D721Med (cell line): ENCODE measurements at regions not wholly inside any gene's neighbourhood (a gene's known extent, or its start where the extent isn't known, plus 50 kb on each side); places are given as distances from the start of the nearest gene placed in this dataset.
A peak's percentile ranks its signal among the peaks of the same experiment; 100 is the strongest.

Source experiments
- DNase-seq: peaks from one replicate; pipeline ENCODE4 v3.0.0; 2011; ENCODE audit warnings: low spot score; ENCODE audit not compliant: insufficient read length
- FAIRE-seq: peaks from 2 replicates; lab custom pipeline; 2011; peaks lifted over from hg19 to GRCh38; lab: Jason Lieb, UNC
- TF ChIP-seq, protein P1 (sequence below): IDR thresholded peaks from 2 replicates; pipeline ENCODE4 v1.5.1; 2012; ENCODE audit warnings: mild to moderate bottlenecking, control low read depth; ENCODE audit not compliant: insufficient read depth; ENCODE audit errors: missing control alignments

DNA sequence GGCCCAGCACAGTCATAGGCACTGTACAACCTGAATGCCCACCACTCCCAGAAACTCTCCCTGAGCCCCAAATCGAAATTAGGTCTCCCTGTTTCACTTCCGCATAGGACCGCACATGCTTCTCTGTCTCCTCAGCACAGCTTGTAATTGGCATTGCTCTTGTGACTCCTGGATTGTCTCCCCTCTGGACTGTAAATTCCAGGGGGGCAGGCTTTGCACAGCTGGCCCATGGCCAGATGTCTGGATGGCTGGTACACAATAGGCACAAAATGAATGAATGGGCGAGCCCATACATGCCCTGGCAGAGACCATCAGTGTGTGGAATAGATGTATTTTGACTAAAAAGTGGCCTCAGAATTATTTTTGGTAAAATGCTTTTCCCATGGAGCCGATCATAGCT lies 63.3 kb upstream of the PHF21B start:
- TF ChIP-seq, protein P1, sequence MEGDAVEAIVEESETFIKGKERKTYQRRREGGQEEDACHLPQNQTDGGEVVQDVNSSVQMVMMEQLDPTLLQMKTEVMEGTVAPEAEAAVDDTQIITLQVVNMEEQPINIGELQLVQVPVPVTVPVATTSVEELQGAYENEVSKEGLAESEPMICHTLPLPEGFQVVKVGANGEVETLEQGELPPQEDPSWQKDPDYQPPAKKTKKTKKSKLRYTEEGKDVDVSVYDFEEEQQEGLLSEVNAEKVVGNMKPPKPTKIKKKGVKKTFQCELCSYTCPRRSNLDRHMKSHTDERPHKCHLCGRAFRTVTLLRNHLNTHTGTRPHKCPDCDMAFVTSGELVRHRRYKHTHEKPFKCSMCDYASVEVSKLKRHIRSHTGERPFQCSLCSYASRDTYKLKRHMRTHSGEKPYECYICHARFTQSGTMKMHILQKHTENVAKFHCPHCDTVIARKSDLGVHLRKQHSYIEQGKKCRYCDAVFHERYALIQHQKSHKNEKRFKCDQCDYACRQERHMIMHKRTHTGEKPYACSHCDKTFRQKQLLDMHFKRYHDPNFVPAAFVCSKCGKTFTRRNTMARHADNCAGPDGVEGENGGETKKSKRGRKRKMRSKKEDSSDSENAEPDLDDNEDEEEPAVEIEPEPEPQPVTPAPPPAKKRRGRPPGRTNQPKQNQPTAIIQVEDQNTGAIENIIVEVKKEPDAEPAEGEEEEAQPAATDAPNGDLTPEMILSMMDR, result no peak
- FAIRE-seq (no peak), DNase-seq (no peak)

DNA sequence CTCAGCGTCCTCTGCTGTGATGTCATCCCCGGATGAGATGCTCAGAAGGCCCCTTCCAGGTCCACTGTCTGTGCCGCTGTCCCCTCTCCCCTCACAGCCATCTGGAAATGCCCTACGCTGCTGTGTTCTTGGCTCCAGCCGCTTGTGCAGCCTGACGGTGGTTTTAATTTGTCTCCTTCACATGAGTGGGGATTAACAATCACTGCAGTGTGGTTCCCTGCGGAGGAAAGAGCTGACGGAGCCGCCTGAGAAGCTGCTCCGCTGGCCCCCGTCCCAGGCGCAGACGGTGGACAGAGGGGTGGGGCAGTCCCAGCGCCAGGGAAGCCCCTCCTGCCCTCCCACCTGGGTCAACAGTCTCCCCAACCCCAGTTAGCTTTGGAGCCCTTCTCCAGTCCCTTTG lies 67.5 kb upstream of the PHF21B start:
- TF ChIP-seq, protein P1, result no peak
- no peak for DNase-seq

DNA sequence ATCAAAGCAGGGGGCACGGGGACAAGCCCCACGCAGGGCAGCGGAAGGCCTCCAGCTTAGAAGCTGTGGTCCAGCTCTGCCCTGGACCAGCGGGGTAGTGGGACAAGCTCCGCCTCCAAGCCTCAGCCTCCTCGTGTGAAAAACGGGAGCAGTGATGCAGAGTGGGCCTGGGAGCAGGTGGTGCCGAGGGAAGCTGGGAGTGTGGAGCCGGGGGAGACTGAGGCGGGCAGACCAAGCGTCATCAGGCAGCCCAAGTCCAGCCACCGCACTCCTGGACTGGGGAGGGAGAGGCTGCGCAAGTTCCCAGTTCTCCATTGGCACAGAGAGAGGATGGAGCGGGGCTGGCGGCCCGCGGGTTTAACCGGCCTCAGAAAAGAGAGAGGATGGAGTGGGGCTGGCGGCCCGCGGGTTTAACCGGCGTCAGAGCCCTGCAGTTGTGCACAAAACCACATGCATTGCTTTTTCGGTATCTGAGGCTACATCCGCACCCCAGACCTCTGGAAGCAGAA lies 68.1 kb upstream of the PHF21B start:
- FAIRE-seq (no peak), DNase-seq (no peak)
- TF ChIP-seq, protein P1, result no peak

More for the DNA sequence above, 67.5 kb upstream of the PHF21B start:
- FAIRE-seq, result no peak

DNA sequence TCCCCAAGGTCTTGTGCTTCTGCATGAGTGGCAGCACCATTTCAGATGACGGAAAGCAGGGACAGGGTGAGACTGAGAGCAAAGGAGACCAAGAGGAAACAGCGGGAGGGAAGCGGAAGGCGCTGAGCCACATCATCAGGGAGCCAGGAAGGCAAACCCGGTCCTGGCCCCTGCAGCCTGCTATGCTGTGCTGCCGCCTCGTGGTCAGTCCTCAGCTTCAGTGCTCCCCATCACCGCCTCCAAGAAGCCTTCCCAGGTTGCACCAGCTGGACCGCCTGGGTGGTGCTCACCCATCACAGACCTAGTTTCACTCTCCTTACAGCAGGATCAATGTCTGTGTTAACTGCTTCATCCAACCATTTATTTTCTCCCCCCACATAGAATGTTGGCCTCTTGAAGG lies 73.0 kb upstream of the PHF21B start:
- TF ChIP-seq, protein P1, result peak; percentile 15
- FAIRE-seq (no peak), DNase-seq (no peak)

DNA sequence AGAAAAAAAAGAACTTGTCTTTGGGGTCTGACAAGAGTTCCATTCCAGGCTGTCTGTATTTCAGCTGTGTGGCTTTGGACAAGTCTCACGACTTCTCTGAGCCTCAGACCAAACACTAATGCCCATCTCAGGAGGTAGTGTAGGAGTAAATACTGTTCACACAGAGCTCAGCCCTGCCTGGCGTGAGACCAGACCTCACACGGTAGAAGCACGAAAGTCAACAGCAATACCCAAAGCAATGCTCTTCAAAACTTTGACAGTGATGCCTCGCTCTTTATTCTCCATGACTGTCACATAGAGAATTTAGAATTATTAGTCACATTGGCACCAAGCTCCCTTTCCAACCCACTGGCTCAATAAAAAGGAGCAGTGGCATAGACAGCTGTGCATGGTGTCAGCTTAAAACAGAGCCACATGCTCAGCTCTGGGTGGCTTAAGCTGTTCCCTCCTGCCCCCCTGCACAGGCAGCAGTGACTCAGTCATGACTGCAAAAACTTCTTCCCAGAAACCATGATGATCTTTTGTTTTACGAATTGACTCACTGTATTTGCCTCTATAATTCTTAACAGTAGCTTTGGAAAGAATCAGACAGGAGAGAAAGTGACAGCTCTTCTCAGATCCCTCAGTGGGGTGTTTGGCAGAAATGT lies 74.0 kb upstream of the PHF21B start:
- no peak for FAIRE-seq
- no peak for DNase-seq
- TF ChIP-seq, protein P1, result no peak

DNA sequence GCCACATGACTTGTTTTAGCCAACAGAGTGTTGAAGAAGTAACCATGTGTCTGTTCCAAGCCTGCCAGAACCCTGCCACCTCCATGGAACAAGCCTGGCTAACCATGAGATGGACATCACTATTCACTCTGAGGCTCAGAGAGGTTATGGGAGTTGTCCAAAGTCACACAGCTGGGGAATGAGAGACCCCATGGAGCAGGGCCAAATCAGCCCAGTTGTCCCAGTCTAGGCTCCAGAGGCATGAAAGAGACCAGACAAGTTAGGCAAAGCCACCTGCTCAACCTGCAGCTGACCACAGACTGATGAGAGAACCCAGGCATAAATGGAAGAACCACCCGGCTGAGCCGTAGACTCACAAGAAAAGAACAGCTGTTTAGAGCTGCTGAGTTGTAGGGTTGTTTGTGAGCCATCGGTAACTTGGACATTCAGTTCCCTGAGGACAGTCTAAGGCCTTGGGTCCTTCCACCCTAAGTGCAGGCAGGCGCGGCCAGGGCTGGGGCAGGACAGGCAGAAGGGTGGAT lies 74.7 kb upstream of the PHF21B start:
- no peak for FAIRE-seq
- TF ChIP-seq, protein P1, result no peak
- DNase-seq, result no peak

DNA sequence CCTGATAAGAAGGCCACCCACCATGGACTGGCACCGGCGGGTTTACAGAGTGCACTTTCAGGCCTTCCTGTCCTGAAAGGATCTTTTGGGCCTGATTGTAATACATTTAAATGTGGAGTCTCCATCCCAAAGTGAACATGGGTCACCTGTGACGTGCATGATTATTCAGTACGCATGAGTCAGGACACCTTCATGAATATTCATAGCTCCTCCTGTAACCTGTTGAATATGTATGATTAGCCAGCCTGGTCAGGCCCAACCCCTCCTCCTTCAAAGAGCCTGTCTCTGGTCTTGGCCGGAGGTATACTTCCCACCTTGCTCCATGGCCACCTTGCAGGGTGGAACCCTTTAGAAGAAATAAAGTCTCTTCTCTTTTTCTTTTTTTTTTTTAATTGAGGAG lies 75.9 kb upstream of the NUP50 start:
- TF ChIP-seq, protein P1, result no peak
- no peak for FAIRE-seq
- DNase-seq, result no peak
